Loucy (cell line): ENCODE measurements at regions not wholly inside any gene's neighbourhood (a gene's known extent, or its start where the extent isn't known, plus 50 kb on each side); places are given as distances from the start of the nearest gene placed in this dataset.

ENCODE experiments used
- H2AFZ ChIP-seq: fragments of 200-600 bp; sonication (generic); 2 replicates; pipeline ENCODE4 v1.6.0; 2016; ENCODE audit warnings: antibody characterized with exemption, mild to moderate bottlenecking, low read length, moderate library complexity
- H3F3A ChIP-seq: fragments of 200-600 bp; 2 replicates; pipeline ENCODE4 v1.6.0; 2016; ENCODE audit warnings: antibody characterized with exemption, low read depth, mild to moderate bottlenecking
- H3K27me3 ChIP-seq: fragments of 200-600 bp; sonication (generic); 2 replicates; pipeline ENCODE4 v1.6.1; 2014; ENCODE audit warnings: low read length, mild to moderate bottlenecking; ENCODE audit not compliant: insufficient read depth, poor library complexity, severe bottlenecking
- H3K36me3 ChIP-seq: fragments of 200-600 bp; sonication (generic); 2 replicates; pipeline ENCODE4 v1.6.1; 2016; ENCODE audit warnings: low read length; ENCODE audit not compliant: insufficient read depth
- H3K4me1 ChIP-seq: fragments of 200-600 bp; sonication (generic); 2 replicates; pipeline ENCODE4 v1.5.1; 2014; ENCODE audit warnings: low read length, mild to moderate bottlenecking; ENCODE audit not compliant: insufficient read depth, poor library complexity, severe bottlenecking
- H3K4me2 ChIP-seq: fragments of 200-600 bp; sonication (generic); 2 replicates; pipeline ENCODE4 v1.6.0; 2014; ENCODE audit warnings: antibody characterized with exemption, low read length, low read depth, mild to moderate bottlenecking; ENCODE audit not compliant: poor library complexity, severe bottlenecking
- H3K4me3 ChIP-seq: fragments of 200-600 bp; sonication (generic); 2 replicates; pipeline ENCODE4 v1.5.1; 2014; ENCODE audit warnings: low read length, mild to moderate bottlenecking, mixed read lengths; ENCODE audit not compliant: poor library complexity, severe bottlenecking
- H3K79me2 ChIP-seq: fragments of 200-600 bp; sonication (generic); 2 replicates; pipeline ENCODE4 v1.6.1; 2014; ENCODE audit warnings: low read length; ENCODE audit not compliant: insufficient read depth
- H3K9ac ChIP-seq: fragments of 200-600 bp; sonication (generic); 2 replicates; pipeline ENCODE4 v1.6.0; 2014; ENCODE audit warnings: mild to moderate bottlenecking, low read depth, low read length, moderate library complexity; ENCODE audit not compliant: poor library complexity, severe bottlenecking
- H3K9me2 ChIP-seq: fragments of 200-600 bp; sonication (generic); replicated peaks from 2 replicates; pipeline ENCODE4 v1.6.1; 2016; ENCODE audit warnings: low read depth, low read length, mixed read lengths
- H3K9me3 ChIP-seq: fragments of 200-600 bp; sonication (generic); 2 replicates; pipeline ENCODE4 v1.6.1; 2014; ENCODE audit warnings: mild to moderate bottlenecking, antibody characterized with exemption, low read length, low read depth; ENCODE audit not compliant: insufficient read depth
- H4K20me1 ChIP-seq: fragments of 200-600 bp; sonication (generic); 2 replicates; pipeline ENCODE4 v1.6.0; 2014; ENCODE audit warnings: antibody characterized with exemption, low read length, mild to moderate bottlenecking; ENCODE audit not compliant: insufficient read depth, poor library complexity, severe bottlenecking
- EZH2phosphoT487 ChIP-seq: fragments of 200-600 bp; IDR thresholded peaks from 2 replicates; pipeline ENCODE4 v1.6.1; 2018; ENCODE audit warnings: antibody characterized with exemption, mild to moderate bottlenecking, moderate library complexity, borderline replicate concordance
- TF ChIP-seq, protein P1 (sequence below): fragments of 200-600 bp; sonication (generic); conservative IDR thresholded peaks from 2 replicates; pipeline ENCODE4 v1.5.1; 2014; ENCODE audit warnings: mild to moderate bottlenecking, antibody characterized with exemption, low read length

GRCh38 chr5:125298258-125298657, 551.8 kb upstream of the ZNF608 start:
- H3K79me2 ChIP-seq, result no peaks in the 10 kb centered on the region
- 0 out of 2 replicates have a peak overlapping the region, but pooled peaks have one; percentile 19 for H2AFZ ChIP-seq
- no peak overlapping the region for H3K4me2 ChIP-seq
- H4K20me1 ChIP-seq, result no peaks in the 10 kb centered on the region
- no peak overlapping the region for H3K4me3 ChIP-seq
- H3K9me2 ChIP-seq, result no peaks in the 10 kb centered on the region
- H3F3A ChIP-seq, result no peaks in the 10 kb centered on the region
- H3K27me3 ChIP-seq, result no peaks in the 10 kb centered on the region
- H3K9me3 ChIP-seq, result no peaks in the 10 kb centered on the region
- H3K9ac ChIP-seq, result no peak overlapping the region
- TF ChIP-seq, protein P1, sequence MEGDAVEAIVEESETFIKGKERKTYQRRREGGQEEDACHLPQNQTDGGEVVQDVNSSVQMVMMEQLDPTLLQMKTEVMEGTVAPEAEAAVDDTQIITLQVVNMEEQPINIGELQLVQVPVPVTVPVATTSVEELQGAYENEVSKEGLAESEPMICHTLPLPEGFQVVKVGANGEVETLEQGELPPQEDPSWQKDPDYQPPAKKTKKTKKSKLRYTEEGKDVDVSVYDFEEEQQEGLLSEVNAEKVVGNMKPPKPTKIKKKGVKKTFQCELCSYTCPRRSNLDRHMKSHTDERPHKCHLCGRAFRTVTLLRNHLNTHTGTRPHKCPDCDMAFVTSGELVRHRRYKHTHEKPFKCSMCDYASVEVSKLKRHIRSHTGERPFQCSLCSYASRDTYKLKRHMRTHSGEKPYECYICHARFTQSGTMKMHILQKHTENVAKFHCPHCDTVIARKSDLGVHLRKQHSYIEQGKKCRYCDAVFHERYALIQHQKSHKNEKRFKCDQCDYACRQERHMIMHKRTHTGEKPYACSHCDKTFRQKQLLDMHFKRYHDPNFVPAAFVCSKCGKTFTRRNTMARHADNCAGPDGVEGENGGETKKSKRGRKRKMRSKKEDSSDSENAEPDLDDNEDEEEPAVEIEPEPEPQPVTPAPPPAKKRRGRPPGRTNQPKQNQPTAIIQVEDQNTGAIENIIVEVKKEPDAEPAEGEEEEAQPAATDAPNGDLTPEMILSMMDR, result no peak
- no peak for TF ChIP-seq EZH2phosphoT487
- no peaks in the 10 kb centered on the region for H3K36me3 ChIP-seq
- no peaks in the 10 kb centered on the region for H3K4me1 ChIP-seq

DNA sequence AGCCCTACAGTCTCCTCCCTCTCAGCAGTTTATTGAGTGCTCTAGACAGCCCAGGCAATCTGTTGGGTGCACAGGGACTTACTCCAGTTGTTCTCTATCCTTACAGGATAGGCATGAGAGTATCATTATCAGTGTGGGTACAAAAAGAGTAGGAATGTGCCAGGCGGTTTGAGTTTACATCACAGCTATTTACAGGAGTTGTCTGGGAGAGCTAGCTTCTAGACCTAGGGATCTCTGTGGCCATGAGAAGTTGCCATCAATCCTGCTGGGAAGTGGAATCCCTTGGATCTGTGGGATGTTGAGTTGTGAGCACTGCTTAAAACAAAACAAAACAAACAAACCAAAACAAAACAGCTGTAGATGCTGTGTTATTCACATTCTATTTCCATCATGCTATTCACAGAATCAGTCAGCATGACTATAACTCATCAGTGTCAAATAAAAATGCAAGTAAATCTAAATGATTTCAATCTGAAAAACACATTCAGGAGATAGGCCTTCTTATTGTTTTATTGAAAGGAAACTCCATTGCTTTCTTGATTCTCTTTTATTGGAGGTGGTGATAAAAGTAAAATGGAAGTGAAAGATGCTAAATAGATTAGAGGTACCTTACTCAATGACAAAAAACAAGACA, 552.4 kb upstream of the ZNF608 start:
- Histone ChIP-seq H3K9me2 (no peaks in the 10 kb centered on the region), H3K9me3 (no peaks in the 10 kb centered on the region), H3K9ac (no peak overlapping the region), H3K36me3 (no peaks in the 10 kb centered on the region), H3K4me2 (no peak overlapping the region), H4K20me1 (no peaks in the 10 kb centered on the region), H3F3A (no peaks in the 10 kb centered on the region), H3K4me3 (no peak overlapping the region), H3K79me2 (no peaks in the 10 kb centered on the region), H2AFZ (0 out of 2 replicates have a peak overlapping the region, but pooled peaks have one; percentile 19), H3K27me3 (no peaks in the 10 kb centered on the region), H3K4me1 (no peaks in the 10 kb centered on the region)
- TF ChIP-seq, protein P1, result no peak
- TF ChIP-seq EZH2phosphoT487, result no peak

DNA sequence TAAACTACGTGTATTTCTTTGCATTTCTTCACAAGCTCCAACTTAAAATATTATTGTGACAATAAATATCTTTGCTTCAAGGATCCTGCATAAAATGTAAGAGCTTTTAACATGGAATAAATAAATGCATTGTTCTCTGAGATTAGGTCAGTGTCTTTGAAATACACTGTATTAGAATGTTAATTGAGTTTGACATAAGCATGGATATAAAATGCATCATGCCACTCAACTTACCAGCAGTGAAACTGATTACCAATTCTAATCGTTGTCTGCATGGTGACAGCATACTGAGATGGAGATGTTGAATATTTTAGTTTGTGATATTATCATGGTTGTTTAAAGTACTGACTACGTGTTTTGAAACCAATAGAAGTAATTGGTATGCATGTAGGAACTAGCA, 555.3 kb upstream of the ZNF608 start:
- H3K4me3 ChIP-seq, result no peak overlapping the region
- H3K4me2 ChIP-seq, result no peak overlapping the region
- no peak for TF ChIP-seq EZH2phosphoT487
- TF ChIP-seq, protein P1, result no peak
- no peaks in the 10 kb centered on the region for H4K20me1 ChIP-seq
- H3K4me1 ChIP-seq, result no peaks in the 10 kb centered on the region
- no peaks in the 10 kb centered on the region for H3K36me3 ChIP-seq
- H3K27me3 ChIP-seq, result no peaks in the 10 kb centered on the region
- H3K9me2 ChIP-seq, result no peaks in the 10 kb centered on the region
- H3K9me3 ChIP-seq, result no peaks in the 10 kb centered on the region
- no peaks in the 10 kb centered on the region for H3K79me2 ChIP-seq
- no peak overlapping the region for H2AFZ ChIP-seq
- no peaks in the 10 kb centered on the region for H3F3A ChIP-seq
- H3K9ac ChIP-seq, result no peak overlapping the region
